ENCODE measurements at regions not wholly inside any gene's neighbourhood (a gene's known extent, or its start where the extent isn't known, plus 50 kb on each side); places are given as distances from the start of the nearest gene placed in this dataset.

GRCh38 chr2:12417786-12418185 lies 298.9 kb upstream of the TRIB2 start:
- no peaks in the 10 kb centered on the region for H3K79me2 ChIP-seq (ENCODE audit: low read depth)
- H2AFZ ChIP-seq: no peak overlapping the region
- H3K27ac ChIP-seq: no peak overlapping the region
- H3K9me2 ChIP-seq (ENCODE audit: insufficient read depth): no peaks in the 10 kb centered on the region
- no peaks in the 10 kb centered on the region for H3K27me3 ChIP-seq (ENCODE audit: insufficient read depth, low read depth)
- H3K4me3 ChIP-seq: no peak overlapping the region
- BruUV-seq (replicated peaks): no TSS peak
- CTCF ChIA-PET: no interaction called here
- POLR2A ChIA-PET (ENCODE audit: unreplicated experiment): no interaction called here
- H3F3A ChIP-seq (ENCODE audit: insufficient read depth, low read depth): no peaks in the 10 kb centered on the region
- H3K4me1 ChIP-seq (replicated peaks; ENCODE audit: insufficient read depth): peaks cover 3% of the 10 kb centered on the region; the same call in 1 of the 2 replicates
- no peak for DNase-seq
- H4K20me1 ChIP-seq (ENCODE audit: insufficient read depth): no peaks in the 10 kb centered on the region
- TF ChIP-seq EZH2 (IDR thresholded peaks at IDR 0.05; ENCODE audit: low read depth): no peak
- no peak for TF ChIP-seq CTCF (conservative IDR thresholded peaks at IDR 0.05)
- H3K9me3 ChIP-seq (ENCODE audit: insufficient read depth, low read depth): no peaks in the 10 kb centered on the region
- no peaks in the 10 kb centered on the region for H3K36me3 ChIP-seq (ENCODE audit: low read depth)
- intact Hi-C loops (cut with micrococcal nuclease; ENCODE audit: unreplicated experiment): no loop called here
- no peak overlapping the region for H3K4me2 ChIP-seq

- H3K79me2 ChIP-seq (ENCODE audit: low read depth): no peaks in the 10 kb centered on the region
- no peaks in the 10 kb centered on the region for H3K36me3 ChIP-seq (ENCODE audit: low read depth)
- no peak overlapping the region for H3K27ac ChIP-seq
- no peaks in the 10 kb centered on the region for H3F3A ChIP-seq (ENCODE audit: insufficient read depth, low read depth)
- no peak overlapping the region for H3K4me2 ChIP-seq
- no peak overlapping the region for H2AFZ ChIP-seq
- H3K4me1 ChIP-seq (replicated peaks; ENCODE audit: insufficient read depth): no peaks in the 10 kb centered on the region
- TF ChIP-seq CTCF (conservative IDR thresholded peaks at IDR 0.05): no peak
- no peak for TF ChIP-seq EZH2 (IDR thresholded peaks at IDR 0.05; ENCODE audit: low read depth)
- no peaks in the 10 kb centered on the region for H3K9me2 ChIP-seq (ENCODE audit: insufficient read depth)
- BruUV-seq (replicated peaks): no TSS peak
- no peak overlapping the region for H3K4me3 ChIP-seq
- intact Hi-C loops (cut with micrococcal nuclease; ENCODE audit: unreplicated experiment): no loop called here
- DNase-seq: no peak
- ChIA-PET CTCF (no interaction called here), POLR2A (ENCODE audit: unreplicated experiment) (no interaction called here)
- H4K20me1 ChIP-seq (ENCODE audit: insufficient read depth): no peaks in the 10 kb centered on the region
- no peaks in the 10 kb centered on the region for H3K27me3 ChIP-seq (ENCODE audit: insufficient read depth, low read depth)
- H3K9me3 ChIP-seq (ENCODE audit: insufficient read depth, low read depth): no peaks in the 10 kb centered on the region
These were observed 296.9 kb upstream of the TRIB2 start for GRCh38 chr2:12419803-12420202.

GRCh38 chr2:12421046-12421445 lies 295.7 kb upstream of the TRIB2 start:
- no peak overlapping the region for H3K4me3 ChIP-seq
- TF ChIP-seq EZH2 (IDR thresholded peaks at IDR 0.05; ENCODE audit: low read depth) (no peak), CTCF (conservative IDR thresholded peaks at IDR 0.05) (no peak)
- no peaks in the 10 kb centered on the region for H3K9me3 ChIP-seq (ENCODE audit: insufficient read depth, low read depth)
- no peaks in the 10 kb centered on the region for H3K36me3 ChIP-seq (ENCODE audit: low read depth)
- H3K4me2 ChIP-seq: no peak overlapping the region
- H4K20me1 ChIP-seq (ENCODE audit: insufficient read depth): no peaks in the 10 kb centered on the region
- H3F3A ChIP-seq (ENCODE audit: insufficient read depth, low read depth): no peaks in the 10 kb centered on the region
- intact Hi-C loops (cut with micrococcal nuclease; ENCODE audit: unreplicated experiment): no loop called here
- ChIA-PET CTCF (no interaction called here), POLR2A (ENCODE audit: unreplicated experiment) (interaction anchor here (0.6 kb wide), 1 partner anchor 337 kb away, joined by 3 read pairs; no protein-coding TSS in a partner anchor)
- no peaks in the 10 kb centered on the region for H3K79me2 ChIP-seq (ENCODE audit: low read depth)
- H3K27me3 ChIP-seq (ENCODE audit: insufficient read depth, low read depth): no peaks in the 10 kb centered on the region
- no TSS peak for BruUV-seq (replicated peaks)
- DNase-seq: no peak
- no peaks in the 10 kb centered on the region for H3K9me2 ChIP-seq (ENCODE audit: insufficient read depth)
- H2AFZ ChIP-seq: no peak overlapping the region
- no peaks in the 10 kb centered on the region for H3K4me1 ChIP-seq (replicated peaks; ENCODE audit: insufficient read depth)
- no peak overlapping the region for H3K27ac ChIP-seq
